ENCODE measurements at regions not wholly inside any gene's neighbourhood (a gene's known extent, or its start where the extent isn't known, plus 50 kb on each side); places are given as distances from the start of the nearest gene placed in this dataset.

DNA sequence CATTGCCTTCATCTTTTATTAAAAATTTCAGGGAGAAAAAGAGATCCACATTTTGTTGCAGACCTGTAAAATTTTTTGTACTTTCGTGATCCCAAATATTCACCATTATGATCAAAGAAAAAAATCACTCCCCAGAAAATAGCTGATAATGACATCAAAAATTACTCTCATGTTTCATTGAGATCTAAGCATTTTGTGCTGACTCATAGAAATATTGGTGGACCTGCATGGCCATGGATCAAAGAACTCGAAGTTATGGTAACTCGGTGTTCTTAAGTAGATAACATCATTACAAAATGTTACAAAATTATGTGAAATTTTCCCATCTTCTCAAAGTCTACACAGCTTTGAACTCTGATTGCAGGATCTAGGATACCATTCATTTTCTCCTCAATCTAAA, 135.8 kb downstream of the PTGER3 start:
- TF ChIP-seq CTCF (IDR thresholded peaks at IDR 0.05) (no peak), POLR2A (IDR thresholded peaks at IDR 0.05) (no peak), POLR2AphosphoS5 (IDR thresholded peaks at IDR 0.05) (no peak), EP300 (IDR thresholded peaks at IDR 0.05; ENCODE audit: low read depth) (no peak)
